HG02623 (cell line): ENCODE measurements at regions not wholly inside any gene's neighbourhood (a gene's known extent, or its start where the extent isn't known, plus 50 kb on each side); places are given as distances from the start of the nearest gene placed in this dataset.

Experiments
- ATAC-seq: cut with Tn5 transposase; IDR thresholded peaks from one replicate; pipeline ENCODE4 v1.9.1; 2021; ENCODE audit warnings: moderate library complexity; ENCODE audit not compliant: unreplicated experiment

DNA sequence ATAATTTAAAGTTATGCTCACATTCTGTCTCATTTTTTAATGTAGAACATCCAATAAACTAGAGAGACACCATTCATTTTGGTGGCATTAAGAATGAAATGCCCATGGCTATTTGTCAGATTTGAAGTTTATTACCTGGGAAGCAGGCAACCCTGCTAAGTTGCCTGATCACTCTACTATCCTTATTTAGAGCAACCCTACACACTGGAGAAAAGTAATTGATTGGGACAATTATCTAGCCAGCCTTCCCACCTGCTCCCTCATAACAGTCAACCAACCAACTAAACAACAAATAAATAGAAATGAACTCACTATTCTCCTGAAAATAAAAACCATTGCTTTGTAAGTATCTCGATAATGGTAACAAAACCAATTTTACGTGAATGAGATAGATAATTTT lies 1129.0 kb upstream of the TENM4 start:
- no peak for ATAC-seq

DNA sequence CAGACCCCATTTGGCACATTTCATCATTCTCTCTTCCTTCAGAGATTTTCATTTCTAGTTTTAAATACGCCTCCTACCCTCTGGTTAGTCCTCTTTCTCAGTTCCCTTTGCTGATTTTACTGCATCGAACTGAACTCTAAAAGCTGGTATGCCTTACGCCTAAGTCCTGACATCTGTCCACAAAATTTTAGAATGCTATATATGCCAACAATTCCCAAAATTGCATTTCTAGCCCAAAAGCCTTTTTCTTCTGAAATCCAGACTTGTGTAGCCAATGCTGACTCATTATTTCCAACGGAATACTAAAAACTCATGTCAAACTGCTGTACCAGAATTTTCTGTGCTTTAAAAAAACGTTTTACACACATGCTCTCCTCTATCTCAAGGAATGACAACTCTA lies 1124.4 kb upstream of the TENM4 start:
- ATAC-seq = no peak

DNA sequence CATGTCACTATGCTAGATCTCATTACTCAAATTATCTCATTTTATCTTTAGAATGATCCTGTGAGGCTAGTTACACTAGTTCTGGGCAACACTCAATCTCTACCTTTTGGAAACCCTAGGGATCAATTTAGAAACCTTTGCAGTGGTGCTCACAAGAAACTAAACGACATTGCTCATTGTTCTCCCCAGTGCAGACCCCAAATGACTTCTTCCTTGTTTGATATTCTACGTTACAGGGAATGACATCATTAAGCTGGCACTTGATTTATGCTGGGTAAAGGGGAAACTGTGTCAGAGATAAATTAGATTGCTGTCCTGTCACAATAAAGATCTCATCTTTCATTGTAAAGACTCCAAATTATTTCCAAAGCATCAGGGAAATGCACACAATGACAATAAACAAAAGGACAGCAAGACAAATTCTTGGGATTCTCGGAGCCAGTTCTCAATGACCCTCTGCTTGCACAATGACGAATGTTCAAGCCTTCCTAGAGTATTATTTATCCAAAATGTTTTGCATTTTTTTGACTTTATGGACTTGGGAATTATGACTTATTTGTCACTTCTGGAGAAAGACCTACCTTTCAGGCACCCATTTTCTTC lies 1121.8 kb upstream of the TENM4 start:
- no peak for ATAC-seq

DNA sequence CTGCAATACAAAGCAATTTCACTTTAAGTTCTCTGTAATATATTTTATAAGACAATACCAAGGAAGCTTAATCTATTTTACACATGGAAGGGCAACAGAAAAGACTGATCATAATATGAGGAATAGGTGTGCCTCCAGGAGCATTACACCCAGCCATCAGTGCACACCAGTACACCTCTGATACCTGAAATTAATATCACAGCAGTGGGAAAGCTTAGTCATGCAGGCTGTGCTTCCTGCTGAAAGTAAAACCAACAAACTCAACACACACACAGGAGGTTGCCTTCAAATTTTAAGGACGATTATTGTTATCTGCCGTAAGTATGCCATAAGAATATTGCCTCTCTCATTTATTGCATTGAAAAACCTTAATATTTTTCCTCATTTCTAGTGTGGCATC lies 1119.1 kb upstream of the TENM4 start:
- no peak for ATAC-seq

DNA sequence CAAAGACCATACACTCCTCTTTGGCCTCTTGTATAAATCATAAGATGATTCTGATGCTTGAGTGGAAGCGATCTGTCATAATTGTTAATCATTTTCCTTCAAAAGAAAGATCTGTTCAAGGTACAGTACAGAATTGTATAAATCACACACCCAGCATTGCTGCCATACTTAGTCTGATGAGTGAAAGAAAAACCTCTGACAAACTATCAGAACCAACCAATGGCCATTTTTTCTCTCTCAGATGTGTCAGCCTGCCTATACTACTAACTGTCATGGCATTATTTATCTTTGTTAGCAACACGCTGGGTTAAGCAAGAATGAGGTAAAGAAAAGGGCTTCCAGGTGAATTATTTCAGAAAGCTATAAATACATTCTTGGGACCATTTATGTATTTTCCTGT lies 1112.7 kb upstream of the TENM4 start:
- ATAC-seq = no peak

DNA sequence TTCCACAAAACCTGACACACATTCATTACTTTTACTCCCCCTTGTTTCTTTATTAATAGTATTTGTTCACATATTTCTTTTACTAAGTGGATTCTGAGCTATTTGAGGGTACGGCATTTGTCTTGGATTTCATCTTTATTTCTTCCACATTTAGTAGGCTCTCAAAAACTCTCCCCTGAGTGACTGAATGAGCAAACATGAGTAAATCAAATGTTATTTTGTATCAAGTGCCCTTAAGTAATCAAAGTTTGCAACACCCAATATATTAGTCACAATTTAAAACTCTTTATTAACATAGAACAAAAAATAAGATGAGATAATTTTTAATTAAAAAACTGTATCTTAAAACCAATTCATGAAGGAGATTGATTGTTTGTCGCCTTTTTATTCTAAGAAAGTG lies 1101.9 kb upstream of the TENM4 start:
- ATAC-seq = no peak

DNA sequence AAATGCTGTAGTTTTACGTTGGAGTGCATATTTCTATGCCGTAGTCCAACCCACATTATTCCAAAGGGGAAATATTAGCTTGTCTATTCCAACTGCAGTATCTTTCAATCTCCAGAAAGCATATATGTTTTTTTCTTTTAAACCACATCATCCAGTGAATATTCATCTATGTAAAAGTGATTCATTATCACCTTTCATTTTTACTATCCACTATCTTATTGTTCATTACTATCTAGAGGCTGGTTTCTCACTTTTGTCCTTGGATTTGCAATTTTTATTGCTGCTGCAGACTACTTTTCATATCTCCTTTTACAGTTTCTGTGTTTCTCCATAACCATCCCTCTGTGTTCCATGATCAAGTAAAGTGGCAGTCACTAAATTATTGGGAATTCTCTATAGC lies 1097.2 kb upstream of the TENM4 start:
- ATAC-seq = no peak

DNA sequence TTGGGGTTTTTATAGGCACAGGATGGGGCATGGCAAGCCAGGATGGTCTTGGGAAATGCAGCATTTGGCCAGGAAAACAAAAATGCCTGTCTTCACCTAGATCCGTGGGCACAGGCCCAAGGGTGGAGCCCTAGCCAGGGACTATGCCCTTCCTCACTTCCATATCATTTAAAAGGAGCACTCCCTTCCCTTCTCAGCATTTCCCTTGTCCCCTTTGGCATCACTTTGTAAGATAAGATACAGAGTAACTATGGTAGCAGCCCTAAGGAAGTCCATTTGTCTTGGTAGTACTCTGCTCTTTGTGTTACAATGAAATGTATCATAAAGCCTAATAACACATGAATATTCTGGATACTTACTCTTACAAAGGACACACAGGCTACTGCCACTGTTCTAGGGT lies 1092.6 kb upstream of the TENM4 start:
- ATAC-seq = no peak

DNA sequence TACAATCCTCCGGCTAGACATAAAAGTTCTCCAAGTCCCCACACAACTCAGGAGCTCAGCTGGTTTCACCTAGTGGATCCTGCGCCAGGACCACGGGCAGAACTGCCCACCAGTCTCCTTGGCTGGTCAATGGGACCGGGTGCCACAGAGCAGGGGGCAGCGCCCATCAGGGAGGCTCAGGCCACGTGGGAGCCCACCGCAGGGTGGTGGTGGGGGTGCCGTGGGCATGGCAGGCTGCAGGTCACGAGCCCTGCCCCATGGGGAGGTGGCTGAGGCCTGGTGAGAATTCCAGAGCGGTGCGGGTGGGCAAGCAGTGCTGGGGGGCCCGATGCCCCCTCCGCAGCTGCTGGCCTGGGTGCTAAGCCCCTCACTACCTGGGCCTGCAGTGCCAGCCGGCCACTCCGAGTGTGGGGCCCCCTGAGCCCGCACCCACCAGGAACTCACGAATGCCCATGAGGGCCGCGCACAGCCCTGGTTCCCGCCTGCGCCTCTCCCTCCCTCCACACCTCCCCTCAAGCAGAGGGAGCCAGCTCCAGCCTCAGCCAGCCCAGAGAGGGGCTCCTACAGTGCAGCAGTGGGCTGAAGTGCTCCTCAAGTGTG lies 1091.9 kb upstream of the TENM4 start:
- ATAC-seq = no peak

DNA sequence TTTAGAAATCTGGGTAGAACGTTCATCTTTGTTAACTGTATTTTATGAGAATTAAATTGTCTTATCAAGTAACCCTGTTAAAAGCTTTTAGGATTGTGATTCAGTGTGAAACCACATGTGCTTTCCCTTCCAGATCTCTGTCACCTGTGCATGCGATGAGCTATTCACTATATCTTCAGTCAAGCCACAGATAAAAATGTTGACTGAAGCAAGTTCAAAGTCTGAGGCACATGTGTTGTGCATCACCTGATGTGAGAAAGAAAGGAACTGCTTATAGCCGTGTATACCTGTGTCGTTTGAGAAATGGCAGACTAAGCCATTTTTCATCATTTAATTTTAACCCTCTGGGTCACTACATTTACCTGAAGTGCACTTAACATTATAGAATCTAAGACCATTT lies 1088.9 kb upstream of the TENM4 start:
- ATAC-seq = no peak

DNA sequence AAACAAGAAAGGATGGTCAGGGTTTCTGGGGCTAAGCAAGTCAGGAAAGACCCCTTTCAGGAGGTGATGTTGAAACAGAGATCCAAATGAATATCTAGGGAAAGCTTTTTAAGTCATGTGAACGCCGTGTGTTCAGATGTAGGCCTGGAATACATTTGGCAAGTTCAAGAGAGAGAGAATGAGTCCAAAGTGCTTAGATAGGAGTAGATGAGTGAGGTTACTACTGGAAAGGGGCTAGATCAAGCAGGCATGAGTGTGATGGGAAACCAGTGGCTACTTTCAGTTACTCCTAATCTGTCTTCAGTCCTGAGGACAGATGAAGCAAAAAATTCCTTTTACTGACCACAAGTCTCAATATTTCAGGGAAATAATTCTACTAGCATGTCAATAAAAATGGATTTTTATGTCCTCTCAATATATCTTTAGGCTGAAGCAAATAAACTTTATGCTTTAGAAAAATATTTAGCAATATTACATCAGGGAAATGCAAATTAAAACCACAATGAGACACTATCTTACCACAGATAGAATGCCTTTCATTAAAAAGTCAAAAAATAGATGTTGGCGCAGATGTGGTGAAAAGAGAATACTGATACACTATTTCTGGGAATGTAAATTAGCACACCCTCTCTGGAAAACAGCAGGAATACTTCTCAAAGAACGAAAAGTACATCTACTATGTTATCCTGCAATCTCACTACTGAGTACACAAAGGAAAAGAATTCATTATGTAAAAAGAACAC lies 1085.0 kb upstream of the TENM4 start:
- no peak for ATAC-seq

DNA sequence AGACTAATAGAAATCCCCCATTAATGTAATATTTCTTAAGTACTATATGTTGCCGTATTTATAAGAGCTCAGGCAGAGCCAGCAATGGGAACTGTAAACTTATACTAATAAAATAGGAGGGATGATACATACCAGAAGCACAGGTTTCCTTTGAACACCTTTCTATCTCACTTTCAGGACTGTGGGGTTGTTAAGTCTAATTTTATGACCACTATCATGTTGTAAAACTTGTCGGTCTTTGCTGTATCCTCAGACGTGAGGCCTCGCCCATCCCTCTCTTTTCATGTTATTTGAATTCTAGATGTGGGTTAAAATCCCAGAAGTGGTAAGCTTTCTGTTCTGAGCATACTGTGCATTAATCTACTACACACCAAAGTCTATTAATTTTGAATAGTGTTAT lies 1083.5 kb upstream of the TENM4 start:
- ATAC-seq = no peak

DNA sequence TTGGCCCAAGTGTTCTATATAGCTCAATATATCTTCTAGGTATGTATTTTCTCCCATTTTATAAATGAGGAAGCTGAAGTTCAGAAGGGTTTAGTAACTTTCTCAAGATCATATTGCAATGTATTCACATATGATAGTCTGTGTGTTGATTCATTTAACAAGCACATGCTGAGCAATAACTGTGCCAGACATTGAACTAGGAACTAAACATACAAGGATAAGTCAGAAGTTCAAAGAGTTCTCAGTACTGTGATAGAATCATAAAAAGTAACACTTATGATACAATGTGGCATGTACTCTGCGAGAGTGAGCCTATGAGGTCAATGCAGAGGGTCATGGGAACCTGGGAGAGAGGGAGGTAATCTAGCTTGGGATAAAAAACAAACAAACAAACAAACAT lies 1082.2 kb upstream of the TENM4 start:
- no peak for ATAC-seq

DNA sequence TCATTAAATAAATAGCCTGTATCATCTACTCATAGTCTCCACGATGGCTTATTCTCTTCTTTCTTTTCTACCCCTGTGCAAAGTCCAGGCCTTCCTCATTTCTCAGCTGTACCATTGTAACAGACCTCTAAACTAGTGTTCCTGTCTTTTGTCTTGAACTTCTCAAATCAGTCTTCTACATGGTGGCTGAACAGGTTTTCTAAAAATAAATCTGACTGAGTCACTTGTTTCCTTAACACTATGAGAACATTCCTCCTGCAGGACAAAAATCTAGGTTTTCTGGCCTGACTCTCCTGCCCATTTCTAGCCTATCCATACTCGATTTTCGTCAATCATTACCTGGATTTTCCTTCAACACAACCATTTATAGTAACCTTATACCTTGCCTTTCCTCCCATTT lies 1080.8 kb upstream of the TENM4 start:
- no peak for ATAC-seq

DNA sequence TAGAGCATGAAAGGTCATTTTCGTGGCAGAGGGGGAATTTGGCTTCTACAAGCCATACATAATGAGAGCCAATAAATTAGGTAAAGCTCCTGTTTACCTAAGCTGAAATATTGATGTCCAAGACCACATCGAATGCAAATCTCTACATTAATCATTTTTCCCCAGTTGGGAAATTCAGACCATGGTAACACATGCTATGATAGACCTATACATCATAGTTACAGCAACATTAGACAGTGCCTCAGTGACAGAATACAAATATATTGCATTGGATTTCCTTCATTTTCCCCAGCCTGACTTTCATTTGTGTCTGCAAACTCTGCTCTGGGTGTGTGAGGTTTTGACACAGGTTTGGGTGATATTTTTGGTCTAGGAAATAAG lies 1079.7 kb upstream of the TENM4 start:
- ATAC-seq = no peak

DNA sequence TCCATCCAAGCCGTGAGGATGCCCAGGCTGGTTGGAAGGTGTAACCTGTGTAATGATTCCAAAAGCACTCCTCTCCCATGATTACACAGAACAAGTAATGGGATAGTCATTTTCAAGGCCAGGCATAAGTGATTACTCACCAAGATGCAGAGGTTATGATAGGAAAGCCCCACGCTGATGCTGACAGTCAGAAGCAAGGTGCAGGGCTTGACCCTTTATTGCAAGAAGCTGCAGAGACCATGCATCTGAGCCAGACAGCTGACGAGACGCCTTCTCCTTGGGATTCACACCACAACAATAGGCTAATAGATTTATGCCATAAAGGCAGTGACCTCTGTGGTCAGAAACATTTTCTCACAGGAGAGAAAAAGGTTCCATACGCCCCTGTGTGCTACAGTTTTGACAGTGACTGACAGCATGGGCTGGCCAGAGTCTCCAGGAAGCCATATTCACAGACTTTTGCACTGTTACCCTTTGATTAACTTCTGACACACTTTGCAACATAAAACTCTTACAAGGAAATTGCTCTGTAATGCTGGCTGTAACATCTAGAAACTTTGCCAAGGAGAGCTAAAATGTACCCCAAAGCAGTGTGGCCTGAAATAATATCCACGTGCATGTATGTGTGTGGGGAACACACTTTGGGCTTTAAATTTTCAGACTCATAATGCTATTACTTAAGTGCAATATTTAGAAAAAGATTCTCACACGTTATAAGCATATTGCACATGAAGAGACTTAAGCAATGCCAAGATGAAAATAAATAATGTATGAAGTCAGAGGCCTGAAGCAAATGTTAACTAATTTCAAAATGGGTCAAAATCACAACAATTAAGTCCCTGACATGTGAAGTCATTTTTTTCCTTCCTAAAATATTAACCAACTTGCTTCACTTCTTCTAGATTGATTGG lies 1079.0 kb upstream of the TENM4 start:
- ATAC-seq = no peak

DNA sequence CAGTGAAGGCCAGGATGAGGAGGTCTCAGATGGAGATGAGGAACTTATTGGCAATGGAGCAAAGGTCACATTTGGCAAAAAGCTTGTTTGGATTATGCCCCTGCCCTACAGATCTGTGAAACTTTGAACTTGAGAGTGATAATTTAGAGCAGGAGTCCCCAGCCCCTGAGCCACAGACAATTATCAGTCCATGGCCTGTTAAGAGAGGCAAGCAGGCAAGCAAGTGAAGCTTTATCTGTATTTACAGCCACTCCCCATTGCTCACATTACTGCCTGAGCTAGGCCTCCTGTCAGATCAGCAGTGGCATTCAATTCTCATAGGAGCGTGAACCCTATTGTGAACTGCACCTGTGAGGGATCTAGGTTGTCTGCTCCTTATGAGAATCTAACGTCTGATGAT lies 1076.9 kb upstream of the TENM4 start:
- no peak for ATAC-seq

DNA sequence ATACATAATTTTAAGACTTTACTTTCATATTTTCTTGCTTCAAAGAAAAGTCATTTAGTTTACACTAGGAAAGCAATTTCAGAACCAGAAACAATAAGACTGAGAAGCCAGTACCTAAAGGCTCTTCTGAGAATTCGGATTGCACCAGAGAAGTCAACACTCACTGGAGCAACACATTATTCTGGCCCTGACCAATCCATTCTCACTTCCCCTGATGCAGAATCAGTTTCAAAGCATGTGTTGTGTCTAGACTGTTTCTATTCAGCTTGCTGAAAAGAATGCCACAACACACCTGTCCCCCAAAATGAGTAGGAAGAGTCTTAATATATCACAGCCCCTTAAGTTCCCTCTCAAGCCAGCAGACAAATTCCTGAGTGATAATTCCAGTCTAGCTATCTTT lies 1074.3 kb upstream of the TENM4 start:
- no peak for ATAC-seq

DNA sequence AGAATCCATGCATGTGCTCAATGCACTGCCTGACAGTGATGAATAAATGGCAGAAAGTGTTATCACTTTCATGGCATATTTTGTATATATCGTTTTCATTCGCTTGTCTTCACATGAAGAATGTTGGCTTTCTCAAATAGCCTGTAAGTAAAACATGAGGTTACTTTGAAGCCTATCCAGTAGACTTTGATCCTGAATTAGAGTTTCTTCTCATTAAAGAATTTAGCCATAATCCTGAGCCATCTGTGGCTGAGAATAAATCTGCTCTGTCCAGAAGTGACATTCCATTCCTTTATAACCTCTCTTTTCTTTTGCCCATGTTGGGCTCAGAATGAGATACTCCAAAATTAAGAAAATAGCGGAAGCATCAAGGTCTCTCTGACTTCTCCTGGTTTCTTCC lies 1071.7 kb upstream of the TENM4 start:
- ATAC-seq = no peak

DNA sequence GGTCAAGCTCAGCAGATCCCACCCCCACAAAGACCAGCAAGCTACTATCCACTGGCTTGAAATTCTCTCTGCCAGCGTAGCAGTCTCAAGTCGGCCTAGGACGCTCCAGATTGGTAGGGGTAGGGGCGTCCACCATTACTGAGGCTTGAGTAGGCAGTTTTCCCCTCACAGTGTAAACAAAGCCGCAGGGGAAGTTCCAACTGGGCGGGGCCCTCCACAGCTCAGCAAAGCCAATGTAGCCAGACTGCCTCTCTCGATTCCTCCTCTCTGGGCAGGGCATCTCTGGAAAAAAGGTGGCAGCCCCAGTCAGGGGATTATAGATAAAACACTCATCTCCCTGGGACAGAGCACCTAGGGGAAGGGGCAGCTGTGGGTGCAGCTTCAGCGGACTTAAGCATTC lies 1064.9 kb upstream of the TENM4 start:
- no peak for ATAC-seq

DNA sequence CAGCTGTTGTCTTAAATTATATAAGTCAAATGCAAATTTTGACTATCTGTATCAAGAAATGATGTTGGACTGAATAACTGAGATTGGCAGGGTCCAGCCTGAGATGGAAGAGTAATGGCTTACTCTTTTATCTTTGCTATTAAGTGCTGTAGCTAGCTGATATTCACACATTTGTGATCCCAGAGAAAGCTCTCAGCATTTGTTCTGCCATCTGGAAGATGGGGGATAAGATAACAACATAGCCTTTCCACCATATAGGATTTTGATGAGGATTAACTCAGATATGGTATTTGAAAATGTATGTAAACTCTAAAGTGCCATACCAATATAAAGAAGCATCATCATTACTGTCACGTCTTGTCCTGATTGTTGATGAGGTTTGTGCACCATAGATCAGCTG lies 1063.2 kb upstream of the TENM4 start:
- ATAC-seq = no peak

DNA sequence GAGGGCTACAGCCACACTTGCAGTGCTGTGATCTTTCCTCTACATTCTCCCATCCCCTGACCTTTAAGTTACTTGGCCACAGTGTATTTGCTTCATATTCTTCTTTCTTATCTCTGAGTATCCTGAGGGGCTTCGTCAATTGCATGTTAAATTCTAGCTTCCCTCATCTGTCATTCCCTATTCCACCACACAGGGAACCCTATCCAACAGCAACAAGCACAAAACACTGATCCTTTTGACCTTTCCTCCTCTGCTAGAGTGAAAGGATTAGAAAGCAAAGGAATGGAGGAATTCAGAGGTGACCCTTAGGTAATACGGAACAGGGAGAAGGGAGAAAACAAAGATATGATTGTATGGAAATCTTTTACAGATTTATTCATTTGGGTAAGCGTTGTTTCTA lies 1061.7 kb upstream of the TENM4 start:
- no peak for ATAC-seq
